IPS DF 4.7 (cell line): ENCODE measurements at regions not wholly inside any gene's neighbourhood (a gene's known extent, or its start where the extent isn't known, plus 50 kb on each side); places are given as distances from the start of the nearest gene placed in this dataset.

Source experiments
- DNase-seq: peaks from one replicate; pipeline ENCODE4 v3.0.0-alpha.2; 2013; ENCODE audit warnings: low spot score; ENCODE audit errors: extremely low read depth

DNA sequence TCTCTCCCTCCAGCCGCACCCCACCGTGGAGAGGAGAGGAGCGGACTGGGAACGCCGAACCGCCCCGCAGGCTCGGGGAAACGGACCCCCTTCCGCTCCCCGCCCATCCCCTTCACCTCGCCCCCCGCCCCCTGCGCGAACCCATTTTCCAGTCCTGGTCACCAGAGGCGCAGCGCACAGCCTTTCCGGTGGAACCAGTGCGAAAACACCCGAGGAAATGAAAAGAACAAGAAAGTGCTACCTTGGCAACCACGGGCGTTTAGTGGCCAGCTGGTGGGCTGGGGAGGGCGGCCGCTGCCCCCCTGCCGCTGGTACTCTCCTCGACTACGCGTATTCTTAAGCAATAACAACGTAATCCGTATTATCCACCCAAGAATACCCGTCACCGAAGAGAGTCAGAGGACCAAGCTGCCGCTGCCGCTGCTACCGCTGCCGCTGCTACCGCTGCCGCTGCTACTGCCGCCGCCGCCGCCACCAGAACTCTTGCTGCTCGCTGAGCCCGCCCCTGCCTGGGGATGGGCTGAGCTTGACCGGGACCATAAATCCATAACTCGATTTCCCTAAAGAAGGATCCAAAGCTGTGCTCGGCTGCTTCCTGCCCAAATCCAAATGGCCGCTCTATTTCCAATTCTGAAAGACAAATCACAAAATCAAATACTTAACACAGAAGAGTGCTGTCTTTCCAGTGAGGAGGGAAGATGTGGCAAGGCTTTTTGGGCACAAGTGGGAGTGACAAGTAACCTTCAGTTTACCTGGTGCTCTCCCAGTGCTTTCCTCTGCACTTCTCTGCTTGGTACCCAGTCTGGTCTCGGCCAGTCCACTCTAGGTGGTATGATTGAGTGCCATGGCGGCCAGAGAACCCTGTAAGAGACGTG, 125.2 kb upstream of the DPYD start:
- DNase-seq = no peak

- DNase-seq = no peak
Measured at GRCh38 chr1:98045211-98045766, 124.5 kb upstream of the DPYD start.

GRCh38 chr1:98044766-98045165, 123.9 kb upstream of the DPYD start:
- DNase-seq = no peak

DNA sequence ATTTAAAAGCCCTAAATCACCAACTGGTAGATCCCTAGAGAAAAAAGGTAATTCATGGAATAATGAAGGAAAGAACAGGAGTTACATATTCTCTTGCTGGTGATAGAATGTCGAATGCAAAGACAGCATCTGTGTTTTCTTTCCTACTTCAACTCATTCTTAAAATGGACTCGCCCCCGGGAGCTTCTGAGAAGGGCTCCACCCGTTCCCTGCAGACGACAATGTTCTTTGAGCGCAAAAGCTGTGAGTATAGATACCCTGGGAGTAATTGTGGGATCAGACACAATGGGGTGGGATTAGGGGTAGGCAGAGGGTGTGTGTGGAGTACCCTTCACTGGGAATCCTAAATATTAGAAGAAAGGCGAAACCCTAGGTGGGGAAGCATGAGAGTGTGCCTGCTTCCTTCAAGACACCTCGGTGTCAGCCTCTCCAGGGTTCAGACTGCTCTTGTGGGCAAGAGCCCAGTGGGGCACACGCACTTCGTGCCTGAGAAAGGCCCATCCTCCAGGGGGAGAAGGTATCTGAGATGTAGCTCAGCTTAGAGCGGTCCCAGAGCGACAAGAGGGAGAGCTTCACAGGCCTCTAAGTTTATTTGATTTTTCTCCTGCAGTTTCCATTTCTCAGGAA, 123.3 kb upstream of the DPYD start:
- DNase-seq = no peak

- no peak for DNase-seq
Measured at GRCh38 chr1:98035602-98036002, 114.8 kb upstream of the DPYD start.

DNA sequence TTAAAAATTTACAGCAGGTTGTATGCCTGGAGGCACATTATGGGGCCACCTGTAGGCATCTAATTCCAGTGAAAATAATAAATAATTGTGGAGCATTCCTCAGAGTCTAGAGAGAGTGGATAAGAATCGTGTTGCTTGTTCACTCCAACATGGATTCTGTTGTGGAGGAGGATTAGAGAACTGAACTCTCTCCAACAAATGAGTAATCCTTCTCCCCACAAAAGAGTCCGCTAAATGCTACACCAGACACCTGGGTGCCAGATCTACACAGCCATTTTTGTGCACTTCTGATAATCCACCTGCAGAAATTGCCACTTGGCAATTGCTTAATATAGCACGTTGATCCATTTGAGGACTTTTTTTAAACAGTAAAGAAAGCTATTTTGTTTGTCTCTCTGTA, 113.7 kb upstream of the DPYD start:
- DNase-seq = no peak

GRCh38 chr1:98032958-98033357, 112.1 kb upstream of the DPYD start:
- no peak for DNase-seq

DNA sequence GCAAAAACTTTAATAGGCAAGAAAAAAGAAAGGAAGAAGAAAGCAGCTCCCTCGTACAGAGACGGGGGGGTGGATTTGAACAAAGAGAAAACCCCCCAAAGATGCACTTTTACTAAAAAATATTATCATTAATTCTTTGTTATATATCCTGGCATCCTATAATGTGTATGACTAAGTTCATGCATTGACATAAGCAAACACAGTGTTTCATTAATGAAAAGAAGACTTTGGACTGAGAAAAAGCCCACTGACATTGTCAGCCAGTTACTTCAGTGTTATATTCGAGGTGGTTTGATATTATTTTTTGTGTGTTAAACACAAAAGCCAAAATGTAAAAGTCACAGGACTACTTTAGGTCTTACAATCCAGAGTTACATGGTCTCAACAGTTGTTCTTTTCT, 110.1 kb upstream of the DPYD start:
- DNase-seq = no peak

DNA sequence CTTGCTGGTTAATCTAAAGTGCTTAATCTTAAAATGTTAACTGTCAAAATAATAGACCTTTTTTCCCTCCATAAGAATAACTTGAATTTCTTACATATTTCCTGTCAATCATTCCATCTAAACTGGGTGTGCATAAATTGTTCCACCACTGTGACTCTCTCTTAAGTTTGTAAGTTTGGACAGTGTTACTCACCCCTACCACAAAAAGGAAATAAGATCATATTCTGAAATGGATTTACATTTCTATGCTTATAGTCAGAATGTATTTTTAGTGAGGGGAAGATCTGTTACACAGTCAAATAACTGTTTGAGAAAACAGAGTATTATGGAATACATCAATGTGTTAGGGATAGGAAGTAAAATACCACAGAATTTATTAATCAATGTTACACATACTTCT, 109.6 kb upstream of the DPYD start:
- no peak for DNase-seq

DNA sequence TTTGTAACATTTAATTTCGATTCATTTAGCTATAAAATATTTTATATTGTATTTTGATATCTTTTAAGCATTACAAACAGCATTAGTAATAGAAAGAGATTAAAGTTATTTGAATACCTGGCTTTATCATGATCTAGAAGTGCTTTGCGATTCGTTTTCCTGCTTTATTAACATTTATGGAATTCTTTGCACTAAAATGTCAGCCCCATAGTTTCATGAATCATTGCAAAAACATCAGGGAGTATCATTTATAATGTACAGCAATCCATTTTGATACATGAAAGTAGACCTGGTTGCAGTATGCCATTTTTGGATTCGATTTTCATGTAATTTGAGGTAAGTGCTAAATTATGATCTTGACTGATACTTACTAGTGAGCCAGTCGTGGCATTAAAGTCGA, 108.0 kb upstream of the DPYD start:
- no peak for DNase-seq

- DNase-seq = no peak
Measured at GRCh38 chr1:98027103-98027705, 106.4 kb upstream of the DPYD start.

GRCh38 chr1:98025858-98026257, 105.0 kb upstream of the DPYD start:
- no peak for DNase-seq

DNA sequence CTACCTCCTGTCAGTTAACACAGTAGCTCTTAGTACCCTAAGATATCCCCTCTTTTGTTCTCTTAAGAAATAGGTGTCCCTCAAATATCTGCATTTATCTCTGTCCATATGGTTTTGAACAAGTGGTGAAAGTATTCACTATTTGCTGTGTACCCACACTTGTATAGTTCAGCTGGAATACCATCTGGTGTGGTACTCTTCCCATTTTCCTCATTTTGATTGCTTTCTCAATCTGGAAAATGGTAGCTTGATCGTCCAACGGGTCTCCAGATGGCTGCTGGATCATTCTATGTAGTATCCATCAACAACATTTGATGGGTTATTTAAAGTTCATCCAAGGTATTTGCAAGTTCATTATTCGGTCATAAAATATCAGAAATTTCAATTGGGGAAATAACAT, 100.3 kb upstream of the DPYD start:
- no peak for DNase-seq

GRCh38 chr1:98019747-98020146, 98.9 kb upstream of the DPYD start:
- no peak for DNase-seq

GRCh38 chr1:98018074-98018473, 97.2 kb upstream of the DPYD start:
- DNase-seq = no peak

DNA sequence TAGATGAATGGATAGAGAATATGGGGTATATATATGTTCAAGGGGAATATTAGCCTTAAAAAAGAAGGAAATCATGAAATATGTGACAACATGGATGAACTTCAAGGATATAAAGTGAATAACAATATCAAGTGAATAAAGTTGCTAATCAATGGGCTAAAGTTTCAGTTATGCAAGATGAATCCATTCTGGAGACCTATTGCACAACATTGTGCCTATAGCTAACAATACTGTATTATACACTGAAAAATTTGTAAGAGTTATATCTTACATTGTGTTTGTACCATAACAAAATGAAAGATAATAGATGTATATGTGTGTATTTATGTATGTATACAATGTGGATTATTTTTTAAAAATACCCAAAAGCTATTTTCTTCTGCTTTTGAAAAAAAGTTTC, 96.3 kb upstream of the DPYD start:
- DNase-seq = no peak

GRCh38 chr1:98008373-98008772, 87.5 kb upstream of the DPYD start:
- no peak for DNase-seq

GRCh38 chr1:98005326-98006010, 84.6 kb upstream of the DPYD start:
- no peak for DNase-seq

DNA sequence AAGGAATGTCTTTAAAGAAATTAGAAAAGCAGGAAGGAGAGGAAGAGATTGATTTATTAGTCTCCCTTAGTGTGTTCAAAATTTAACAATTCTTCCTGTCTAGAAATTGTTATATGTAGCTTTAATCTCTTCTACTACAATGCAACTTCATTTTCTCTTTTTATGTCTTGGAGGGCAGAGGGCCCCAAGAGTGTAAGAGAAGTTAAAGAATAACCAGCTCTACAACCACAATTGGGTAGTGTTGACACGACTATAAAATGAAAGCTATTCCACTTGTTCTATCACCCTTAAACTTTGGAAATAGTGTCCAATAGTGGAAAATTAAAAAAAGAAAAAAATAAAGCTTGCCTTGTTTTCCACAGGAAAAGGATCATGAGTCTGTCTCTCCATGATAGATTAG, 82.6 kb upstream of the DPYD start:
- DNase-seq = no peak

DNA sequence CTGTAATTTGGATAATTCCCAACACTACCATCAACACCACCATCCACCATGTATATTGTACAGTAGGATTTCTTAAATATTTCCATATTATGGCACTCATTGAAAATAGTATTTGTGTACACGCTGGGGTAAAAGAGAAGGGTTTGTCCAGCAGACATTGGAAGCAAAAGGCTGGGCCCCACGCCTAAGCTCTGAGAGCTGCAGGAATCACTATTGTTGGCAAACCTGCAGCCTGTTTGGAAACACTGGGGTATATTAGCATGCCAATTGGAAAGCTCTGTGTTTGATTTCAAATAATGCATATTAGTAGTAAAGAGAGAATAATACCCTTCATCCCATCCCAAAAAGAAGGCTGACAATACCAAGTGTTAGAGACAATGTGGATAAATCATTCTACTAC, 81.5 kb upstream of the DPYD start:
- DNase-seq = no peak

DNA sequence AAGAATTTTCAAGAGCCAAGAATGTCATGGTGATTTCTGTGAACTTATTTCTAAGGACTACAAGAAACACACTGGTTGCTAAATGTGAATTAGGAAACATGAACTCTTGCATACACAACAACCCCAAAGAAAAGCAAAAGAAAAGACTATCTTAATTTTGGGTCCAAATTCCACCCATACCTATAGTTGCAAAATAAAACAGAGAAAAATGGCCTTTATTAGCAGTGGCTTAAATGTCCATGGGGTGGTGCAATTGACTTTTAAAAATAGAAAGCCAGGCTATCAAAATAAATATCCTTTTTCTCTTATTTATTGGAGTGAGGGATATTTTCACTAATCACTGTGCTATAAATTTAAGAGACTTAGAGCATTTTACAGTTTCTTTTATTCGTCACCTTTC, 80.9 kb upstream of the DPYD start:
- no peak for DNase-seq

DNA sequence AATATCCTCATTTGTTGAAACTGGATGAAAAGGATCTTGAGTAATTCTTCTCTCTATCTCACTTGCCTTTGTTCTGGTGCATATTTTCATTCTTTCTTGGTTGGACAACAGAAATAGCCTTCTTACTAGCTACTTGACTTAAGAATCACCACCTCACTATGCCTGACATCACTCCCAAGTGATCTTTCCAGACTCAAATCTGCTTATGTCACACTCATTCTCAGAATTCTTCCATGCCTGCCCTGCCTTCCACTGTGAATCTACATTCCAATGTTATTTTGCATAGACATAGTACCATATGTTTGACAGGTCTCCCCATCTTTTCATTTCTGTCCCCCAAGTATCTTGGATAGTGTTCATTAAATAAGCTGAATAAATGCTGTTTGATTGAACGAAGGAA, 78.5 kb upstream of the DPYD start:
- no peak for DNase-seq
